Choroid plexus epithelial cell (primary cell): ENCODE measurements at regions not wholly inside any gene's neighbourhood (a gene's known extent, or its start where the extent isn't known, plus 50 kb on each side); places are given as distances from the start of the nearest gene placed in this dataset.
A peak's percentile ranks its signal among the peaks of the same experiment; 100 is the strongest.

Source experiments
- DNase-seq: peaks from one replicate; pipeline ENCODE4 v3.0.0-alpha.2; 2010; ENCODE audit warnings: low read depth
- H3K4me3 ChIP-seq: 2 replicates; pipeline ENCODE4 v1.5.1; 2011; ENCODE audit warnings: low read depth, mild to moderate bottlenecking, control low read depth, low read length, moderate library complexity
- TF ChIP-seq, protein P1 (sequence below): conservative IDR thresholded peaks from 2 replicates; pipeline ENCODE4 v1.5.1; 2011; ENCODE audit warnings: low read depth, mild to moderate bottlenecking, control low read depth, inconsistent platforms, low read length, moderate library complexity

DNA sequence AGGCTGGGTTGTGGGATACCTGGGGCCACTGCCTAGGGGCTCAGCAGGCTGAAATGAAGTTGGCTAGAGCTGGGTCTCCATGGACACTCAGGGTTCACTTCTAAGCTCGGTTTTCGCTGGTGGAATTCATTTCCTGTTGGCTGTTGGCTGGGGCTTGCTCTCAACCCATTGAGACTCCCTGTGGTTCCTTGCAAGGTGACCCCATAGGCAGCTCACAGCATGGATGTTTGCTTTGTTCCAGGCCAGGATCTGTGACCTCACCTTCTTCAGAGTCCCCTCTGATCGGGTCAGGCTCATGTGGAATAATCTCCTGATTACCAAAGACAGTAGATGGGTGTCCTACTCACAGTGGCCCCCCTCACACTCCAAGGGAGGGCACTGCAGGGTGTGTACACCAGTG is 229.3 kb downstream of the QKI start:
- peak; percentile 45 for DNase-seq
- H3K4me3 ChIP-seq: no peak overlapping the region
- TF ChIP-seq, protein P1, sequence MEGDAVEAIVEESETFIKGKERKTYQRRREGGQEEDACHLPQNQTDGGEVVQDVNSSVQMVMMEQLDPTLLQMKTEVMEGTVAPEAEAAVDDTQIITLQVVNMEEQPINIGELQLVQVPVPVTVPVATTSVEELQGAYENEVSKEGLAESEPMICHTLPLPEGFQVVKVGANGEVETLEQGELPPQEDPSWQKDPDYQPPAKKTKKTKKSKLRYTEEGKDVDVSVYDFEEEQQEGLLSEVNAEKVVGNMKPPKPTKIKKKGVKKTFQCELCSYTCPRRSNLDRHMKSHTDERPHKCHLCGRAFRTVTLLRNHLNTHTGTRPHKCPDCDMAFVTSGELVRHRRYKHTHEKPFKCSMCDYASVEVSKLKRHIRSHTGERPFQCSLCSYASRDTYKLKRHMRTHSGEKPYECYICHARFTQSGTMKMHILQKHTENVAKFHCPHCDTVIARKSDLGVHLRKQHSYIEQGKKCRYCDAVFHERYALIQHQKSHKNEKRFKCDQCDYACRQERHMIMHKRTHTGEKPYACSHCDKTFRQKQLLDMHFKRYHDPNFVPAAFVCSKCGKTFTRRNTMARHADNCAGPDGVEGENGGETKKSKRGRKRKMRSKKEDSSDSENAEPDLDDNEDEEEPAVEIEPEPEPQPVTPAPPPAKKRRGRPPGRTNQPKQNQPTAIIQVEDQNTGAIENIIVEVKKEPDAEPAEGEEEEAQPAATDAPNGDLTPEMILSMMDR: no peak

DNA sequence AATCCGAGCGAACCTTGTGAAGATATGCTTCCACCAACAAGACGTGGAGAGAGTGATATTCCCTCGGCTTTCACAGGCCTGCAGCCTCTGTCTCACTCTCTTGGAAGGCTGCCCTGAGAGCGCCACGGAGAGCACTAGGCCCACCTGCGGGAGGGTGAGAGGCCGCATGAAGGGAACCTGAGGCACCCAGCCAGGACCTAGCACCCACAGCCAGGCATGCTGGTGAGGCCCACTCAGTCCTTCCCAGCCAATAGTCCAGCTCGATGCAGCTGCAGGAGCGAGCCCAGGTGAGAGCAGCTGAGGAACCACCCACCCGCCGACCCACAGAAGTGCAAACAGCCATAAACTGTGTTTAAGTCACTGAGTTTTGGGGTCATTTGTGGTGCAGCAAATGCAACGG is 227.2 kb downstream of the QKI start:
- TF ChIP-seq, protein P1: no peak
- no peak overlapping the region for H3K4me3 ChIP-seq
- no peak for DNase-seq

DNA sequence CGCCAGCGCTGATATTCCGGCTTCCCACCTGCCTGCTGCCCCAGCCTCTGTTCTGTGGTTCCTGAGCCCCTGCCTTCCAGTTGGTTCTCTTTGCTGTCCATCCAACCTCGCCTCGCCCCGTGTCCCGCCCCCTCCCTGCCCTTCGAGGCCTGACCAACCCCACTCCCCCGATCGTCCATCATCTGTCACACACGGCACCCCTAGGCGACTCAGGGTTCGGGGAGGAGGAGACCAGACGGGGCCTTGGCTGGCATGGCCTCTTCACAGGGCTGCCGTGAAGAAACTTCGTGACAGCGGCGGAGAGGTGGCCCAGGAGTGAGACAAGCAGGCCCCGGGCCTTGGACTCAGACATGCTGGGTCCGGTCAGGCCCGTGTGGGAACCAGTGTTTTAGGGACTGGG is 226.1 kb downstream of the QKI start:
- no peak for DNase-seq
- TF ChIP-seq, protein P1: no peak
- H3K4me3 ChIP-seq: no peak overlapping the region

DNA sequence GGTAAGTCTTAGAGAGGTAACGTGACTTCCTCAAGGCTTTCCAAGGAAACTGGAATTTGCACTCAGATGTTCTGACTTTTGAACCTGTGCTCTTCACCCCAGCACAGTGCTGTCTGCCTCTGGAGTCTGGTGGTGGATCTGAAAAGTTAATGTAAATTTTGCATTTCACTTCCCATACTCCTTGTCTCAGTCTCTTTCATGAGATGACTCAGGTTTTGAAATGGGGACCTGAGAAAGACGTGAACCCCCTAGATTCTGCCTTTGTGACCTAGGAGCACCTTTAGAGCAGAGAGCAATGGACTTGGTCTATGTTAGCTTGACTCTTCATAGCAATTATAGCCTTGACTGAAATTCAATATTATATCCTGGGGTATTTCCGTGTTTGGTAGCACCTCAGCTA is 223.0 kb downstream of the QKI start:
- DNase-seq: no peak
- TF ChIP-seq, protein P1: no peak
- H3K4me3 ChIP-seq: no peak overlapping the region

DNA sequence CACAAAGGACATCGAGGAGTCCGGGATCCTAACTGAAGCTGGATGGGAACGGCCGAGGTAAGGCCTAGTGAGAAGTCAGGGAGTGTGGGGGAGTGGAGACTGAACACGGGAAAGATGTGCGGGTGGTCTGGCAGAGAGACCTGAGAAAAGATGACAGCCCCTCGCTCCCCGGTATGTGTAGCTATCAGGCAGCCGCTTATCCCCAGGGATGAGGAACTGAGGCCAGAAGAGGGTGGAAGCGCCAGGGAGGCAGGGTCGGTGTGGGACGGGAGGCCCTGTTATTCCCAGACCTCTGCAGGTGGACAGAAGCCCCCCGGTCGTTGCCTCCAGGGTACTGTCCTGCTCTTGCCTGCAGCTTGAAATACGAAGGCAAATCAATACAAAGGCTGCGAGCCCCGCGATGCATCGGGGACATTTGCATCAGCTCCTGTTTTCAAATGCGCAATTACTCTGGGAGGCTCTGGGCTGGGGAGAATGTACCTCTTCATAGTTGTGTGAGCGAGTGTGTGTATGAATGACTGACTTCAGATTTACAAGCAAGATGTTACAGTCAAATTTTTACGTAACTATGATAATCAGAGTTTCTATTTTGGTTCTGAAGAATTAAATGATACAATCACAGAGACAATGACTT is 221.3 kb downstream of the QKI start:
- TF ChIP-seq, protein P1: no peak
- no peak overlapping the region for H3K4me3 ChIP-seq
- DNase-seq: no peak

DNA sequence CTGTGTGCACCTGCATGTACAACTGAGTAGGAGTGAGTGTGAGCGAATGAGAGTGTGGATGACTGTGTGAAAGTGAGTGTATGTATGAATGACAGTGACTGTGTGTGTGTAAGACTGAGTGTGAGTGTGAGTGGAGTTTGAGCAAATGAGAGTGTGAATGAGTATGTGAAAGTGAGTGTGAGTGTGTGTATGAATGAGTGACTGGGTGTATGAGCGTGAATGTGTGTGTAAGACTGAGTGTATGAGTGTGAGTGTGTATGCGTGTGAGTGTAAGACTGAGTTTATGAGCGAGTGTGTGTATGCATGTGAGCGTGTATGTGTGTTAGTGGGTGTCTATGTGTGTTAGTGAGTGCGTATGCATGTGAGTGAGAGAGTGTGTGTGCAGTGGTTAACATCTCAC is 220.8 kb downstream of the QKI start:
- DNase-seq: no peak

More for the DNA sequence above, 220.8 kb downstream of the QKI start:
- TF ChIP-seq, protein P1: no peak
- no peak overlapping the region for H3K4me3 ChIP-seq
